KMS-11 (cell line): ENCODE measurements at regions not wholly inside any gene's neighbourhood (a gene's known extent, or its start where the extent isn't known, plus 50 kb on each side); places are given as distances from the start of the nearest gene placed in this dataset.
"Not testable (repeated sequence)": the region's sequence is repeated elsewhere in the genome, so short reads cannot be mapped to it uniquely, and the experiment has no call there.

Source experiments
- H2AFZ ChIP-seq: fragments of 200-600 bp; sonication (generic); 2 replicates; pipeline ENCODE4 v1.6.1; 2016; ENCODE audit warnings: antibody characterized with exemption, mixed run types, low read depth
- H3K27ac ChIP-seq: fragments of 200-600 bp; sonication (generic); 2 replicates; pipeline ENCODE4 v1.6.1; 2016; ENCODE audit warnings: mild to moderate bottlenecking, mixed run types
- H3K27me3 ChIP-seq: fragments of 200-600 bp; sonication (generic); 2 replicates; pipeline ENCODE4 v1.6.1; 2017; ENCODE audit warnings: mild to moderate bottlenecking, low read depth, mixed run types, moderate library complexity; ENCODE audit not compliant: insufficient read depth
- H3K36me3 ChIP-seq: fragments of 200-600 bp; sonication (generic); 2 replicates; pipeline ENCODE4 v1.6.1; 2017; ENCODE audit warnings: mild to moderate bottlenecking, mixed run types; ENCODE audit not compliant: insufficient read depth
- H3K4me1 ChIP-seq: fragments of 200-600 bp; sonication (generic); 2 replicates; pipeline ENCODE4 v1.6.1; 2016; ENCODE audit warnings: mild to moderate bottlenecking, low read depth, mixed run types; ENCODE audit not compliant: poor library complexity, severe bottlenecking
- H3K4me2 ChIP-seq: fragments of 200-600 bp; sonication (generic); 2 replicates; pipeline ENCODE4 v1.7.0; 2016; ENCODE audit warnings: mild to moderate bottlenecking, mixed run types
- H3K4me3 ChIP-seq: fragments of 200-600 bp; sonication (generic); IDR thresholded peaks from 2 replicates; pipeline ENCODE4 v1.6.1; 2017; ENCODE audit warnings: low read depth, low read length, mixed read lengths; ENCODE audit not compliant: insufficient read depth
- H3K79me2 ChIP-seq: fragments of 200-600 bp; sonication (generic); 2 replicates; pipeline ENCODE4 v1.6.1; 2016; ENCODE audit warnings: low read depth, mixed run types; ENCODE audit not compliant: insufficient read depth
- H3K9ac ChIP-seq: fragments of 200-600 bp; sonication (generic); 2 replicates; pipeline ENCODE4 v1.6.1; 2016; ENCODE audit warnings: mild to moderate bottlenecking, mixed run types
- H4K20me1 ChIP-seq: fragments of 200-600 bp; sonication (generic); 2 replicates; pipeline ENCODE4 v1.6.1; 2016; ENCODE audit warnings: mild to moderate bottlenecking, mixed run types; ENCODE audit not compliant: insufficient read depth
- TF ChIP-seq, protein P1 (sequence below): fragments of 200-600 bp; sonication (generic); conservative IDR thresholded peaks from 2 replicates; pipeline ENCODE4 v1.6.1; 2017; ENCODE audit warnings: low read depth, mild to moderate bottlenecking, antibody characterized with exemption, low read length, moderate library complexity, mixed read lengths

DNA sequence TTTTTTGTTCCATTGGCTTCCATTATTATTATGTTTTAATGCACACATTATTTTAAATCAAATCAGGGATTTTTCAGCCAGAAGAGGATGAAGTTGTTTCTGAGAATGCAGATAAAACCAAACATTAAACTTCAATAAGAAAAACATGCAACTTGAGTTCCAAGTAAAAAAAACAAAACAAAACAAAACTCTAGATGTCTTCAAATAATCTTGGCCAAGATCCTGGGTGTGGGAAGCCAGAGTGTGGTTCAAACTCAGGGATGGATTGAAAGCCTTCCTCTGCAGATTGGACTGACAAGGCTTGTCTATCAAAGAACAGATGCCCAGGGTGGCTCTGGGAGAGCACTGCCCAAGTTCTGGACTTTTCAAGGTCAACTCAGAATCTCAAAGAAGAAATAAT, 134.1 kb downstream of the LCA5 start:
- Histone ChIP-seq H3K4me3 (no peak overlapping the region), H3K27me3 (no peaks in the 10 kb centered on the region)
- TF ChIP-seq, protein P1, sequence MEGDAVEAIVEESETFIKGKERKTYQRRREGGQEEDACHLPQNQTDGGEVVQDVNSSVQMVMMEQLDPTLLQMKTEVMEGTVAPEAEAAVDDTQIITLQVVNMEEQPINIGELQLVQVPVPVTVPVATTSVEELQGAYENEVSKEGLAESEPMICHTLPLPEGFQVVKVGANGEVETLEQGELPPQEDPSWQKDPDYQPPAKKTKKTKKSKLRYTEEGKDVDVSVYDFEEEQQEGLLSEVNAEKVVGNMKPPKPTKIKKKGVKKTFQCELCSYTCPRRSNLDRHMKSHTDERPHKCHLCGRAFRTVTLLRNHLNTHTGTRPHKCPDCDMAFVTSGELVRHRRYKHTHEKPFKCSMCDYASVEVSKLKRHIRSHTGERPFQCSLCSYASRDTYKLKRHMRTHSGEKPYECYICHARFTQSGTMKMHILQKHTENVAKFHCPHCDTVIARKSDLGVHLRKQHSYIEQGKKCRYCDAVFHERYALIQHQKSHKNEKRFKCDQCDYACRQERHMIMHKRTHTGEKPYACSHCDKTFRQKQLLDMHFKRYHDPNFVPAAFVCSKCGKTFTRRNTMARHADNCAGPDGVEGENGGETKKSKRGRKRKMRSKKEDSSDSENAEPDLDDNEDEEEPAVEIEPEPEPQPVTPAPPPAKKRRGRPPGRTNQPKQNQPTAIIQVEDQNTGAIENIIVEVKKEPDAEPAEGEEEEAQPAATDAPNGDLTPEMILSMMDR, result no peak

DNA sequence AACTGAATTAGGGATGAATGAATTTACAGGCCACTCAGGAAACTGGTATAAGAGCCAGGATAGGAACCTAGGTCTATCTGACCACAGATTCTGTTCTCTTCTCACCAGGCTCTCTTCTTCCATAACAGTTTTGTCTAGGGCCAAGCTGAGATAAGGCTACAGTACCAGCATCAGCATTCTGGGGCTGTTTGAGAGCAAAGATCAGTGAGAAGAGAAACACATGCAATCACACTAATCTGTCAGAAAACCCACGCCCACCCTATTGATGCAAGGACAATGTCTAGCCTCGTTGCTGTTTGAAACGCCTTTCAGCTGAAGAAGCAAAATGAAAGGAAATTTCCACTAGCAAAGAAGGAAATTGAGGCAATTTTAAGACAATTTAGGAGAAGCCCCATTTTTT, 137.7 kb downstream of the LCA5 start:
- Histone ChIP-seq H3K4me2 (no peak overlapping the region), H3K9ac (no peak overlapping the region), H3K27me3 (no peaks in the 10 kb centered on the region), H4K20me1 (no peaks in the 10 kb centered on the region), H3K4me1 (no peaks in the 10 kb centered on the region), H3K79me2 (no peaks in the 10 kb centered on the region), H3K4me3 (no peak overlapping the region), H3K36me3 (no peaks in the 10 kb centered on the region), H3K27ac (no peak overlapping the region), H2AFZ (no peak overlapping the region)
- TF ChIP-seq, protein P1, result no peak

More for the DNA sequence above, 134.1 kb downstream of the LCA5 start:
- Histone ChIP-seq H3K27ac (no peak overlapping the region), H3K9ac (no peak overlapping the region), H3K79me2 (no peaks in the 10 kb centered on the region), H2AFZ (no peak overlapping the region), H4K20me1 (no peaks in the 10 kb centered on the region), H3K36me3 (no peaks in the 10 kb centered on the region), H3K4me2 (no peak overlapping the region), H3K4me1 (no peaks in the 10 kb centered on the region)

GRCh38 chr6:79398617-79399016, 138.6 kb downstream of the LCA5 start:
- not testable (repeated sequence) for H3K4me1 ChIP-seq, H3K79me2 ChIP-seq, H3K36me3 ChIP-seq, H3K4me3 ChIP-seq, H4K20me1 ChIP-seq, H2AFZ ChIP-seq, H3K27me3 ChIP-seq, H3K4me2 ChIP-seq, H3K27ac ChIP-seq, H3K9ac ChIP-seq

GRCh38 chr6:79396625-79397024, 140.6 kb downstream of the LCA5 start:
- H3K4me3 ChIP-seq, result no peak overlapping the region
- no peak overlapping the region for H2AFZ ChIP-seq
- H3K36me3 ChIP-seq, result no peaks in the 10 kb centered on the region
- no peaks in the 10 kb centered on the region for H4K20me1 ChIP-seq
- no peaks in the 10 kb centered on the region for H3K27me3 ChIP-seq
- no peaks in the 10 kb centered on the region for H3K79me2 ChIP-seq
- no peak overlapping the region for H3K9ac ChIP-seq
- H3K27ac ChIP-seq, result no peak overlapping the region
- TF ChIP-seq, protein P1, result no peak
- H3K4me1 ChIP-seq, result no peaks in the 10 kb centered on the region
- no peak overlapping the region for H3K4me2 ChIP-seq

DNA sequence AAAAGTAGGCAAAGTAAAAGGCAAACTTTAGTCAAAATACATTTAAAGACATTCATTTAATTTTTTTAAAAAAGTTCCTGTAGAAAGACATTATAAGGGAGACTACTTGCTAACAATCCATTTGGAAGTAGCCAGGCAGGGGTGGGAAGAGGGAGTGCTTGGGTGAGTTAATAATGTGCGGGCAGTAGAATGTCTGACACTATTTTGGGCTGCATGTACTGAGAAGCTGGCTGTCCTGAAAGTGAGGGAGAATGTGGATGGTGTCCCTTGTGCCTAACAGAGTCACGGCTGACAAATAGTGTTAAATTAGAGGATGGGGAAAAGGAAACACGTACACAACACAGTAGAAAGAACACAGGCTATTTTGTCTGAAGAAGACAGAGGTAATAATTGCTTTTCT, 142.5 kb downstream of the LCA5 start:
- Histone ChIP-seq H3K4me3 (no peak overlapping the region), H3K4me1 (no peaks in the 10 kb centered on the region), H4K20me1 (no peaks in the 10 kb centered on the region), H3K27me3 (no peaks in the 10 kb centered on the region), H2AFZ (no peak overlapping the region), H3K9ac (no peak overlapping the region), H3K79me2 (no peaks in the 10 kb centered on the region), H3K36me3 (no peaks in the 10 kb centered on the region), H3K27ac (no peak overlapping the region), H3K4me2 (no peak overlapping the region)
- TF ChIP-seq, protein P1, result no peak
